ENCODE measurements at regions not wholly inside any gene's neighbourhood (a gene's known extent, or its start where the extent isn't known, plus 50 kb on each side); places are given as distances from the start of the nearest gene placed in this dataset.

DNA sequence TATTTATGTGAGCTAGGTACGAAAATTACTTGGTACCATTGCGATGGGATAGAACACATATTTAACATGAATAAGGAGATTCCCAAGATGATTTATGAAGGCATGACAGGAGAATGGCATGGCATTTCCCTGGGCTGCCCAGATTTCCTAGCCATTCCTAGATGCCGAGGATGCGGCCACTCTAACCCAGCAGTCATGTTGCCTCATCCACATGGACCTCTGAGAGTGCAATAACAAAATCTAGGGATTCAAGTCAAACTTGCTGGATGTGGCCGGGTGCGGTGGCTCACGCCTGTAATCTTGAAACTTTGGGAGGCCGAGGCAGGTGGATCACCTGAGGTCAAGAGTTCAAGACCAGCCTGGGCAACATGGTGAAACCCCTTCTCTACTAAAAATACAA, 110.8 kb upstream of the ARL4C start:
- Histone ChIP-seq H3K36me3 (no peaks in the 10 kb centered on the region), H3K27ac (no peak overlapping the region), H3K27me3 (replicated peaks; ENCODE audit: insufficient read depth) (no peaks in the 10 kb centered on the region), H3K9me3 (no peaks in the 10 kb centered on the region), H3K4me3 (no peak overlapping the region), H3K4me1 (replicated peaks) (no peaks in the 10 kb centered on the region)
- TF ChIP-seq, protein P1, sequence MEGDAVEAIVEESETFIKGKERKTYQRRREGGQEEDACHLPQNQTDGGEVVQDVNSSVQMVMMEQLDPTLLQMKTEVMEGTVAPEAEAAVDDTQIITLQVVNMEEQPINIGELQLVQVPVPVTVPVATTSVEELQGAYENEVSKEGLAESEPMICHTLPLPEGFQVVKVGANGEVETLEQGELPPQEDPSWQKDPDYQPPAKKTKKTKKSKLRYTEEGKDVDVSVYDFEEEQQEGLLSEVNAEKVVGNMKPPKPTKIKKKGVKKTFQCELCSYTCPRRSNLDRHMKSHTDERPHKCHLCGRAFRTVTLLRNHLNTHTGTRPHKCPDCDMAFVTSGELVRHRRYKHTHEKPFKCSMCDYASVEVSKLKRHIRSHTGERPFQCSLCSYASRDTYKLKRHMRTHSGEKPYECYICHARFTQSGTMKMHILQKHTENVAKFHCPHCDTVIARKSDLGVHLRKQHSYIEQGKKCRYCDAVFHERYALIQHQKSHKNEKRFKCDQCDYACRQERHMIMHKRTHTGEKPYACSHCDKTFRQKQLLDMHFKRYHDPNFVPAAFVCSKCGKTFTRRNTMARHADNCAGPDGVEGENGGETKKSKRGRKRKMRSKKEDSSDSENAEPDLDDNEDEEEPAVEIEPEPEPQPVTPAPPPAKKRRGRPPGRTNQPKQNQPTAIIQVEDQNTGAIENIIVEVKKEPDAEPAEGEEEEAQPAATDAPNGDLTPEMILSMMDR (IDR thresholded peaks at IDR 0.05), result no peak
- no peak for TF ChIP-seq POLR2AphosphoS5 (IDR thresholded peaks at IDR 0.05)
- no peak for TF ChIP-seq POLR2A (IDR thresholded peaks at IDR 0.05)
- intact Hi-C loops (cut with DNase I), result no loop called here
- WGBS, result 84% methylated on average over 8 of the region's 8 CpGs
- DNase-seq (ENCODE audit: low spot score), result no peak

DNA sequence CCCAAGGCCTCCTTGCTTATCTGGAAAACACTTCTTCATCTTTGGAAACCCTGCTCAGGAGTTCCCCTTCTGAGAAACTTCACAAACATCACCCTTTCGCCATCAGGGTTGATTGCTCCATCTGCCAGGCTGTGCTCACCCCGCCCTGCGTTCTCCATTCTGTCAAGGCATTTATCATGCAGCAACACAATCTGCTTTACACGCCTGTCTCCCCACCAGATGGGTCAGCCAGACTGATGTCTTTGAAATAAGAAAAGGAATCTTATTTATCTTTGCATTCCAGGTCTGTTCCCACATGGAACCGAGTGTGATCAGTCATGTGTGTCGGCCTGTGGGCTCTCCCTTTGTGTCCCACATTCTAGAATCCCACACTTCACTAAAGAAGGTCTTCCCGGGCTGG, 110.0 kb upstream of the ARL4C start:
- TF ChIP-seq, protein P1 (IDR thresholded peaks at IDR 0.05), result no peak
- TF ChIP-seq POLR2A (IDR thresholded peaks at IDR 0.05), result no peak
- no peak for TF ChIP-seq POLR2AphosphoS5 (IDR thresholded peaks at IDR 0.05)
- 88% methylated on average over 7 of the region's 7 CpGs for WGBS

DNA sequence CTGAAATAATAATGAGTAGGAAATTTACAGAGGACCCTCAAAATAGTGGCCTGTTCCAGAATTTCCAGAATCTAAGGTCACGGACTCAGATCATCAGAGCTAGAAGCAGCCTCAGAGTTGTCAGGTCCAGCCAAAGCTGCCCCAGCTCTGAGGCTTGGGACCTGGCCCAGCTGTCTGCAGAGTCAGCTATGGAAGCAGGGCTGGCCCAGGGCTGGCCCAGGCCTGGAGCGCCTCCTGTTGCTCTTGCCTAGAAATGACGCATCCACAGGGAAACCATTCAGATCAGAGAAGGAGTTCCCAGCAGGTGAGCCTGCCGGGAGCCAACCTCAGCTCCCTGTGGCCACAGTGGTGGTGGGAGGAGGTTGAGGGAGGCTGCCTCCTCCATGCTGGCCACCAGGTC, 106.7 kb upstream of the ARL4C start:
- no peaks in the 10 kb centered on the region for H3K36me3 ChIP-seq
- intact Hi-C loops (cut with DNase I), result no loop called here
- no peak for DNase-seq (ENCODE audit: low spot score)
- H3K27me3 ChIP-seq (replicated peaks; ENCODE audit: insufficient read depth), result no peaks in the 10 kb centered on the region
- no peaks in the 10 kb centered on the region for H3K4me1 ChIP-seq (replicated peaks)
- H3K9me3 ChIP-seq, result no peaks in the 10 kb centered on the region
- no peak overlapping the region for H3K4me3 ChIP-seq
- TF ChIP-seq POLR2AphosphoS5 (IDR thresholded peaks at IDR 0.05) (no peak), POLR2A (IDR thresholded peaks at IDR 0.05) (no peak)
- TF ChIP-seq, protein P1 (IDR thresholded peaks at IDR 0.05), result no peak
- 94% methylated on average over 3 of the region's 4 CpGs for WGBS
- H3K27ac ChIP-seq, result no peak overlapping the region

More for the DNA sequence above, 110.0 kb upstream of the ARL4C start:
- intact Hi-C loops (cut with DNase I), result no loop called here
- Histone ChIP-seq H3K27me3 (replicated peaks; ENCODE audit: insufficient read depth) (no peaks in the 10 kb centered on the region), H3K27ac (no peak overlapping the region), H3K4me1 (replicated peaks) (no peaks in the 10 kb centered on the region), H3K36me3 (no peaks in the 10 kb centered on the region), H3K4me3 (no peak overlapping the region), H3K9me3 (no peaks in the 10 kb centered on the region)
- no peak for DNase-seq (ENCODE audit: low spot score)

DNA sequence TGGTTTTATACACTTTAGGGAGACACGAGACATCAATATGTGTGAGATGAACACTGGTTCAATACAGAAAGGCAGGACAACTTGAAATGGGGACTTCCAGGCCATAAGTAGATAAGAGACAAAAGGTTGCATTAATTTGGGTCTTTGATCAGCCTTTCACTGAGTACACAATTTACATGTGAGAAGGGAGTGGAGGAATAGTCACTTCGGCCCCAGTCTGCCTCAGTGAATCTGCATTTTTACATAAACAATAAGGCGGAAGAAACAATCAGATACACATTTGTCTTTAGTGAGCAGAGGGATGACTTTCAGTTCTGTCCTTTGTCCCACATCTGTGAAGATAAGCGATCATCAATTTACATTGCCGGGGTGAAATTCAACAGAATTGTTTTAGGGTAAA, 104.3 kb upstream of the ARL4C start:
- Histone ChIP-seq H3K27me3 (replicated peaks; ENCODE audit: insufficient read depth) (no peaks in the 10 kb centered on the region), H3K27ac (no peak overlapping the region), H3K4me3 (no peak overlapping the region), H3K4me1 (replicated peaks) (no peaks in the 10 kb centered on the region), H3K36me3 (no peaks in the 10 kb centered on the region), H3K9me3 (no peaks in the 10 kb centered on the region)
- intact Hi-C loops (cut with DNase I), result no loop called here
- WGBS, result 81% methylated on average over 5 of the region's 5 CpGs
- TF ChIP-seq, protein P1 (IDR thresholded peaks at IDR 0.05), result no peak
- no peak for TF ChIP-seq POLR2AphosphoS5 (IDR thresholded peaks at IDR 0.05)
- TF ChIP-seq POLR2A (IDR thresholded peaks at IDR 0.05), result no peak
- no peak for DNase-seq (ENCODE audit: low spot score)

DNA sequence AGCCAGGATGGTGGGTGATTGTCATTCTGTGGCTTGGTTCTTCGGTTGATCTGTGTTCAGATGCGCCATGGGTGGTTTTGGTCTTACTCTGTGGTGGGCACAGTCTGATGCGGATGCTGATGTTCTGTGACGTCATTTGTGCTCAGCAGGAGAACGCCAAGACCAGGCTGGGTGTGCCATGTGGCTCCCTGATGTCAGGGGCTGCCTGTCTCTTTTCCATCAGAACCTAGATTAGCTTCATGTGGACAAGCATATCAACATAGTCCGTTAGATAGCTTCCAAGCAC, 100.6 kb upstream of the ARL4C start:
- intact Hi-C loops (cut with DNase I), result no loop called here
- Histone ChIP-seq H3K27me3 (replicated peaks; ENCODE audit: insufficient read depth) (no peaks in the 10 kb centered on the region), H3K4me1 (replicated peaks) (no peaks in the 10 kb centered on the region), H3K9me3 (no peaks in the 10 kb centered on the region), H3K36me3 (no peaks in the 10 kb centered on the region), H3K27ac (no peak overlapping the region), H3K4me3 (no peak overlapping the region)
- TF ChIP-seq POLR2A (IDR thresholded peaks at IDR 0.05) (no peak), POLR2AphosphoS5 (IDR thresholded peaks at IDR 0.05) (no peak)
- TF ChIP-seq, protein P1 (IDR thresholded peaks at IDR 0.05), result no peak
- no peak for DNase-seq (ENCODE audit: low spot score)
- 90% methylated on average over 6 of the region's 6 CpGs for WGBS
